HCT116 (cell line): ENCODE measurements at regions not wholly inside any gene's neighbourhood (a gene's known extent, or its start where the extent isn't known, plus 50 kb on each side); places are given as distances from the start of the nearest gene placed in this dataset.

Source experiments
- ATAC-seq: fragments of 200-7000 bp; cut with Tn5 transposase; 2 replicates; pipeline ENCODE4 v1.9.1; 2020; ENCODE audit warnings: mild to moderate bottlenecking, moderate library complexity
- BruUV-seq: library from RNA; stranded (reverse); fragments of 400-500 nt; replicated peaks from 2 replicates; lab custom pipeline; 2021; lab: Mats Ljungman, UMichigan
- CTCF ChIA-PET: fragments of 300-600 bp; sonication (Branson Sonifier 250); formaldehyde crosslinking; loops from one replicate; lab custom pipeline; 2021; ENCODE audit warnings: antibody characterized with exemption; lab: Charles Lee
- POLR2A ChIA-PET: fragments of 300-600, 350-600 bp; sonication (Branson Sonifier 250); formaldehyde crosslinking; loops from one replicate; lab custom pipeline; 2021; ENCODE audit warnings: antibody characterized with exemption; lab: Charles Lee
- RAD21 ChIA-PET, 2 experiments: fragments of 300-600 bp; sonication (Branson Sonifier 250); formaldehyde crosslinking; loops; one replicate each; lab custom pipeline; 2023; ENCODE audit warnings: low total read pairs in 2 of 2; ENCODE audit not compliant: uncharacterized antibody in 2 of 2, unreplicated experiment in 2 of 2, low non-redundant PET in 1 of 2; lab: Charles Lee
- DNase-seq: peaks from one replicate; pipeline ENCODE4 v3.0.0-alpha.2; 2010; ENCODE audit warnings: low read depth, low spot score
- H2AFZ ChIP-seq: fragments of 200-600 bp; shearing (Covaris generic), sonication (generic); 2 replicates; pipeline ENCODE4 v1.6.1; 2017; ENCODE audit warnings: low read depth, mixed run types, mixed read lengths, antibody characterized with exemption, low read length; ENCODE audit not compliant: poor library complexity, severe bottlenecking
- H3K27ac ChIP-seq: 2 replicates; pipeline ENCODE4 v1.5.1; 2012; ENCODE audit warnings: low read depth, low read length
- H3K27me3 ChIP-seq: fragments of 200-600 bp; sonication (generic); 2 replicates; pipeline ENCODE4 v1.6.1; 2016; ENCODE audit warnings: mixed run types, low read length, mixed read lengths; ENCODE audit not compliant: insufficient read depth
- H3K36me3 ChIP-seq, 2 experiments: fragments of 200-500 bp in 1 of 2; fragments of 200-600 bp in 1 of 2; sonication (Bioruptor generic) in 1 of 2; sonication (generic) in 1 of 2; 2 replicates each; pipeline versions ENCODE4 v1.5.1 to v1.6.1; 2014 to 2016; ENCODE audit warnings: low read length in 2 of 2, inconsistent platforms in 1 of 2, mixed read lengths in 1 of 2, mixed run types in 1 of 2; ENCODE audit not compliant: insufficient read depth in 2 of 2, control insufficient read depth in 1 of 2
- H3K4me1 ChIP-seq, 2 experiments: fragments of 200-600 bp in 1 of 2; sonication (generic) in 1 of 2; 2 replicates each; pipeline versions ENCODE4 v1.5.1 to v1.6.1; 2012 to 2017; ENCODE audit warnings: low read length in 2 of 2, inconsistent platforms in 1 of 2, mild to moderate bottlenecking in 1 of 2, mixed read lengths in 1 of 2, mixed run types in 1 of 2, moderate library complexity in 1 of 2; ENCODE audit not compliant: insufficient read depth in 2 of 2, control insufficient read depth in 1 of 2
- H3K4me2 ChIP-seq: fragments of 200-600 bp; sonication (generic); 2 replicates; pipeline ENCODE4 v1.6.1; 2017; ENCODE audit warnings: mixed run types, low read length, mixed read lengths
- H3K4me3 ChIP-seq, 2 experiments: fragments of 200-600 bp in 1 of 2; sonication (generic) in 1 of 2; replicated peaks in 1 of 2; 2 replicates each; pipeline ENCODE4 v1.5.1; 2011 to 2016; ENCODE audit warnings: low read length in 2 of 2, control low read depth in 1 of 2, low read depth in 1 of 2, mild to moderate bottlenecking in 1 of 2, mixed read lengths in 1 of 2, mixed run types in 1 of 2
- H3K79me2 ChIP-seq: fragments of 200-600 bp; sonication (generic); 2 replicates; pipeline ENCODE4 v1.6.1; 2017; ENCODE audit warnings: mild to moderate bottlenecking, mixed run types, low read length, moderate library complexity, mixed read lengths; ENCODE audit not compliant: insufficient read depth
- H3K9ac ChIP-seq: fragments of 200-600 bp; sonication (generic); 2 replicates; pipeline ENCODE4 v1.6.1; 2016; ENCODE audit warnings: low read length, mixed read lengths
- H3K9me2 ChIP-seq: fragments of 200-600 bp; sonication (generic), shearing (Covaris generic); 2 replicates; pipeline ENCODE4 v1.6.1; 2017; ENCODE audit warnings: mixed run types, mild to moderate bottlenecking, moderate library complexity; ENCODE audit not compliant: insufficient read depth
- H3K9me3 ChIP-seq, 2 experiments: fragments of 200-500 bp in 1 of 2; fragments of 200-600 bp in 1 of 2; sonication (Bioruptor generic) in 1 of 2; sonication (generic) in 1 of 2; 2 replicates each; pipeline ENCODE4 v1.6.1; 2014 to 2017; ENCODE audit warnings: low read length in 2 of 2, mixed read lengths in 2 of 2, inconsistent platforms in 1 of 2, low read depth in 1 of 2, mild to moderate bottlenecking in 1 of 2, mixed run types in 1 of 2, moderate library complexity in 1 of 2; ENCODE audit not compliant: control insufficient read depth in 1 of 2, insufficient read depth in 1 of 2
- H4K20me1 ChIP-seq: fragments of 200-600 bp; sonication (generic), shearing (Covaris generic); 2 replicates; pipeline ENCODE4 v1.6.1; 2017; ENCODE audit warnings: mixed run types, mild to moderate bottlenecking, moderate library complexity; ENCODE audit not compliant: insufficient read depth
- ELF1 ChIP-seq: IDR thresholded peaks from 2 replicates; pipeline ENCODE4 v1.6.1; 2012; ENCODE audit warnings: low read depth, borderline replicate concordance
- EZH2 ChIP-seq: fragments of 200-600 bp; sonication (generic); IDR thresholded peaks from 2 replicates; pipeline ENCODE4 v1.6.1; 2017; ENCODE audit warnings: antibody characterized with exemption, mixed run types
- FOSL1 ChIP-seq: IDR thresholded peaks from 2 replicates; pipeline ENCODE4 v1.6.1; 2012; ENCODE audit warnings: low read depth
- REST ChIP-seq: IDR thresholded peaks from 2 replicates; pipeline ENCODE4 v1.6.1; 2012; ENCODE audit warnings: low read depth
- SP1 ChIP-seq: IDR thresholded peaks from 2 replicates; pipeline ENCODE4 v1.6.1; 2012; ENCODE audit warnings: low read depth
- ZBTB33 ChIP-seq: IDR thresholded peaks from 2 replicates; pipeline ENCODE4 v1.6.1; 2011; ENCODE audit warnings: mild to moderate bottlenecking, low read length, moderate library complexity; ENCODE audit not compliant: insufficient replicate concordance; ENCODE audit errors: extremely low read depth
- ZFX ChIP-seq: fragments of 450-650 bp; IDR thresholded peaks from 2 replicates; pipeline ENCODE4 v1.6.1; 2017
- intact Hi-C: fragments of 100-400 bp; cut with micrococcal nuclease; formaldehyde crosslinking; loops from 2 replicates; pipeline ENCODE4 v1.10.0; 2022
- TF ChIP-seq, protein P1 (sequence below): IDR thresholded peaks from 2 replicates; pipeline ENCODE4 v1.6.1; 2012
- TF ChIP-seq, protein P2 (sequence below): IDR thresholded peaks from 2 replicates; pipeline ENCODE4 v1.6.1; 2012

DNA sequence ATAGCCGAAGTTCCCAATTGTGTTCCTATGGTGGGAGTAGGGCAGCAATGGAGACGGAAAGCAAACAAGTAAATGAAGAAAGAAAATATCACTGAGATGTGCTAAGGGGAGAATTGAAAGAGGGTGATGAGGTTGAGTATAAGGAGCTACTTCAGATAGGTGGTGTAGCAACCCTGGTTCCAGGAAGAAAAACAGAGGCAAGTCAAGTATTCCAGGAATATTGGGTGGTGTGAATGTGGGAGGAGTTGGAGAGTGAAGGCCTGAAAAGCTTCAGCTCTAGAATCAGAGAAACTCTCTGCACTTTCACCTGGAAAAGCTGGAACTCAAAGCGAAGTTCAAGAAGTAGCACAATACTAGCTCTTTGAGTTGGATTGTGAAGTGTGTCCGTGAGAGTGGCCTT is 342.1 kb downstream of the TLE4 start:
- H3K9me3 ChIP-seq = peaks cover 0 to 25% of the 10 kb centered on the region in 2 experiments; a peak in 2 of 4 replicates
- H2AFZ ChIP-seq = no peak overlapping the region
- no peaks in the 10 kb centered on the region for H3K9me2 ChIP-seq
- no peaks in the 10 kb centered on the region; the same call in 1 of the 2 replicates for H4K20me1 ChIP-seq
- ATAC-seq (no peak), DNase-seq (no peak)
- TF ChIP-seq ZBTB33 (no peak), SP1 (no peak), ELF1 (no peak), REST (no peak), ZFX (no peak), FOSL1 (no peak), EZH2 (no peak)
- TF ChIP-seq, protein P1, sequence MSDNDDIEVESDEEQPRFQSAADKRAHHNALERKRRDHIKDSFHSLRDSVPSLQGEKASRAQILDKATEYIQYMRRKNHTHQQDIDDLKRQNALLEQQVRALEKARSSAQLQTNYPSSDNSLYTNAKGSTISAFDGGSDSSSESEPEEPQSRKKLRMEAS = no peak
- TF ChIP-seq, protein P2, sequence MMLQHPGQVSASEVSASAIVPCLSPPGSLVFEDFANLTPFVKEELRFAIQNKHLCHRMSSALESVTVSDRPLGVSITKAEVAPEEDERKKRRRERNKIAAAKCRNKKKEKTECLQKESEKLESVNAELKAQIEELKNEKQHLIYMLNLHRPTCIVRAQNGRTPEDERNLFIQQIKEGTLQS = no peak
- H3K36me3 ChIP-seq = no peaks in the 10 kb centered on the region
- intact Hi-C loops = no loop called here
- no peak overlapping the region for H3K27ac ChIP-seq
- no peak overlapping the region for H3K4me3 ChIP-seq
- no TSS peak for BruUV-seq
- ChIA-PET RAD21 (no interaction called here), POLR2A (no interaction called here), CTCF (no interaction called here)
- no peaks in the 10 kb centered on the region for H3K79me2 ChIP-seq
- no peak overlapping the region for H3K9ac ChIP-seq
- H3K27me3 ChIP-seq = no peaks in the 10 kb centered on the region
- no peaks in the 10 kb centered on the region for H3K4me1 ChIP-seq
- no peak overlapping the region for H3K4me2 ChIP-seq
